ENCODE measurements at regions not wholly inside any gene's neighbourhood (a gene's known extent, or its start where the extent isn't known, plus 50 kb on each side); places are given as distances from the start of the nearest gene placed in this dataset.

DNA sequence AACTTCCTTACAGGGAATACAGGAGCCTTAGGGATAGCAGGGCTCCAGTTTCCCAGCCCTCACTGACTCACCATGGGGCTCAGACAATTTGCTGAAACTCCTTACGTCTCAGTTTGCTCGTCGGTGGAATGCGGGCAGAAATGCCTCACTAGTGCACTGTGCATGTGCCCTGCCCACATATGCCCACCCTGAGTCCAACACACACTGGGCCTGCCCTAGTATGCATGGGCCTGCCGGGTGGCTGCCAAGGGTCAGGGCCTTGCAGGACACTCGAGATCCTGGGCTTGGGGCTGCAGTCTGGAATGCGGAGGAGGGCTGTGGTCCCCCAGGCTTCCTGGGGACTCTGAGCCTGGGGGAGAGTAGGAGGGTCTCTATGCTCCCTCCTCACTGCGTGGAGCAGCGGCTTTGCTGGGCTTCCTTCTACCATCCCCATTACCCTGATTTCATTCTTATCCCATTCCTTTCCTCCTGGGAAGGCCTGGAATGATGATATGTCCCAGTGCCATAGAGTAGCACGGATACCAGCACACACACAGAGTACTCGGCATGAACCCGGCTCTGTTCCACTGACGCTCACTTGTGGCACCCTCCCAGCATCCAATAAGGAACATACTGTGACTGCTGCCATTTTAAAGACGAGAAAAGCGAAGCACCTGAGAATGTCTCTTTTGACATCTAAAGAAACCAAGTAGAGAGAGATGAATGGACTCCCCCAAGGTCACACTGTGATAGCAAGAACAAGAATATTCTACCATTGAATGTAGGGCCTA lies 124.2 kb downstream of the ASB7 start:
- in situ Hi-C loops (cut with MboI) (no loop called here), intact Hi-C loops (cut with micrococcal nuclease) (no loop called here)
- POLR2A ChIA-PET, result interaction anchor here (0.7 kb wide), 1 partner anchor 9 kb away, joined by 6 read pairs; no protein-coding TSS in a partner anchor
- WGBS (ENCODE audit: insufficient coverage, low coverage, missing lambda C conversion rate), result 1% methylated on average over 14 of the region's 15 CpGs
- Histone ChIP-seq H2AFZ (ENCODE audit: low read depth, low read length) (no peak overlapping the region), H3K9ac (ENCODE audit: insufficient read depth in 1 of 2, low read depth in 2 of 2, low read length in 2 of 2) (no peak overlapping the region), H3K4me3 (no peak overlapping the region), H3K36me3 (ENCODE audit: control insufficient read depth, insufficient read depth, low read length) (no peaks in the 10 kb centered on the region), H3K9me1 (ENCODE audit: control insufficient read depth, insufficient read depth, low read length) (no peaks in the 10 kb centered on the region), H3K27ac (ENCODE audit: extremely low read depth, low read depth, low read length) (no peak overlapping the region), H3K27me3 (ENCODE audit: control insufficient read depth in 2 of 2, insufficient read depth in 2 of 2, low read length in 2 of 2) (peaks cover 8 to 61% of the 10 kb centered on the region in 2 experiments; a peak in 3 of 5 replicates), H3K9me3 (replicated peaks; ENCODE audit: control insufficient read depth, insufficient read depth, low read depth, low read length) (no peaks in the 10 kb centered on the region), H3K79me2 (ENCODE audit: control insufficient read depth, insufficient read depth, low read length) (no peaks in the 10 kb centered on the region), H4K20me1 (replicated peaks; ENCODE audit: control insufficient read depth, insufficient read depth, low read length) (0 out of 2 replicates have a peak, but pooled peaks cover 3% of the 10 kb centered on the region), H3K4me2 (ENCODE audit: insufficient read depth, low read length) (no peak overlapping the region), H3K4me1 (replicated peaks in 1 of 2; ENCODE audit: control insufficient read depth in 2 of 2, insufficient read depth in 2 of 2, low read length in 2 of 2) (no peaks in the 10 kb centered on the region)
- ATAC-seq (no peak), FAIRE-seq (no peak), DNase-seq (ENCODE audit: extremely low read depth in 1 of 4, low spot score in 3 of 4) (no peak)
- TF ChIP-seq, protein P1, sequence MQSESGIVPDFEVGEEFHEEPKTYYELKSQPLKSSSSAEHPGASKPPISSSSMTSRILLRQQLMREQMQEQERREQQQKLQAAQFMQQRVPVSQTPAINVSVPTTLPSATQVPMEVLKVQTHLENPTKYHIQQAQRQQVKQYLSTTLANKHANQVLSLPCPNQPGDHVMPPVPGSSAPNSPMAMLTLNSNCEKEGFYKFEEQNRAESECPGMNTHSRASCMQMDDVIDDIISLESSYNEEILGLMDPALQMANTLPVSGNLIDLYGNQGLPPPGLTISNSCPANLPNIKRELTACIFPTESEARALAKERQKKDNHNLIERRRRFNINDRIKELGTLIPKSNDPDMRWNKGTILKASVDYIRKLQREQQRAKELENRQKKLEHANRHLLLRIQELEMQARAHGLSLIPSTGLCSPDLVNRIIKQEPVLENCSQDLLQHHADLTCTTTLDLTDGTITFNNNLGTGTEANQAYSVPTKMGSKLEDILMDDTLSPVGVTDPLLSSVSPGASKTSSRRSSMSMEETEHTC (IDR thresholded peaks at IDR 0.05), result no peak
- no peak for TF ChIP-seq CTBP1 (IDR thresholded peaks at IDR 0.05; ENCODE audit: borderline replicate concordance)
- no peak for TF ChIP-seq HDAC3 (IDR thresholded peaks at IDR 0.05; ENCODE audit: borderline replicate concordance, partially characterized antibody)
- TF ChIP-seq, protein P2, sequence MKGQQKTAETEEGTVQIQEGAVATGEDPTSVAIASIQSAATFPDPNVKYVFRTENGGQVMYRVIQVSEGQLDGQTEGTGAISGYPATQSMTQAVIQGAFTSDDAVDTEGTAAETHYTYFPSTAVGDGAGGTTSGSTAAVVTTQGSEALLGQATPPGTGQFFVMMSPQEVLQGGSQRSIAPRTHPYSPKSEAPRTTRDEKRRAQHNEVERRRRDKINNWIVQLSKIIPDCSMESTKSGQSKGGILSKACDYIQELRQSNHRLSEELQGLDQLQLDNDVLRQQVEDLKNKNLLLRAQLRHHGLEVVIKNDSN (CRISPR knock-in tag; IDR thresholded peaks at IDR 0.05), result no peak
- CTCF ChIA-PET (ENCODE audit: low intra/inter-chr PET ratio), result interaction anchor here (0.5 kb wide), 1 partner anchor 20 kb away, joined by 3 read pairs; no protein-coding TSS in a partner anchor
- no TSS peak for BruUV-seq (replicated peaks)

All from K562 (cell line).